GM12874 (cell line): ENCODE measurements at regions not wholly inside any gene's neighbourhood (a gene's known extent, or its start where the extent isn't known, plus 50 kb on each side); places are given as distances from the start of the nearest gene placed in this dataset.

Experiments
- CTCF ChIP-seq: IDR thresholded peaks from 2 replicates; pipeline ENCODE4 v1.5.1; 2011; ENCODE audit warnings: low read depth, mild to moderate bottlenecking, control low read depth, low read length, moderate library complexity; ENCODE audit not compliant: insufficient read depth

- no peak for TF ChIP-seq CTCF
Measured at GRCh38 chr13:105904034-105904742, 631.3 kb downstream of the EFNB2 start.

GRCh38 chr13:105902396-105902795 is 633.1 kb downstream of the EFNB2 start:
- no peak for TF ChIP-seq CTCF

GRCh38 chr13:105897575-105897974 is 637.9 kb downstream of the EFNB2 start:
- TF ChIP-seq CTCF: no peak

GRCh38 chr13:105894697-105895096 is 640.8 kb downstream of the EFNB2 start:
- TF ChIP-seq CTCF: no peak

GRCh38 chr13:105890509-105890908 is 645.0 kb downstream of the EFNB2 start:
- TF ChIP-seq CTCF: no peak

GRCh38 chr13:105878119-105878700 is 657.3 kb downstream of the EFNB2 start:
- no peak for TF ChIP-seq CTCF

- TF ChIP-seq CTCF: no peak
Measured at GRCh38 chr13:105874814-105875213, 660.6 kb downstream of the EFNB2 start.
